Neural cell (in vitro differentiated cells): ENCODE measurements at regions not wholly inside any gene's neighbourhood (a gene's known extent, or its start where the extent isn't known, plus 50 kb on each side); places are given as distances from the start of the nearest gene placed in this dataset.

Experiments
- H2AFZ ChIP-seq: fragments of 200-600, 300-800 bp; sonication (generic), shearing (Covaris generic); 2 replicates; pipeline ENCODE4 v1.6.0; 2014; ENCODE audit warnings: low read depth, mild to moderate bottlenecking, antibody characterized with exemption, low read length, moderate library complexity
- H3F3A ChIP-seq: fragments of 200-600 bp; shearing (Covaris generic); 2 replicates; pipeline ENCODE4 v1.6.1; 2016; ENCODE audit warnings: mild to moderate bottlenecking, moderate library complexity, mixed read lengths, antibody characterized with exemption, low read length; ENCODE audit not compliant: insufficient read depth, poor library complexity, severe bottlenecking
- H3K27ac ChIP-seq: fragments of 200-600, 300-800 bp; sonication (generic), shearing (Covaris generic); 2 replicates; pipeline ENCODE4 v1.5.1; 2014; ENCODE audit warnings: mild to moderate bottlenecking, low read length, moderate library complexity
- H3K27me3 ChIP-seq: fragments of 300-800, 200-600 bp; sonication (generic), shearing (Covaris generic); 2 replicates; pipeline ENCODE4 v1.6.0; 2014; ENCODE audit warnings: mild to moderate bottlenecking, low read depth, low read length, moderate library complexity; ENCODE audit not compliant: insufficient read depth
- H3K36me3 ChIP-seq: fragments of 300-800, 200-600 bp; sonication (generic), shearing (Covaris generic); 2 replicates; pipeline ENCODE4 v1.5.1; 2014; ENCODE audit warnings: mild to moderate bottlenecking, antibody characterized with exemption, low read length, moderate library complexity; ENCODE audit not compliant: insufficient read depth
- H3K4me2 ChIP-seq: fragments of 300-800, 200-600 bp; sonication (generic), shearing (Covaris generic); 2 replicates; pipeline ENCODE4 v1.6.0; 2014; ENCODE audit warnings: mild to moderate bottlenecking, low read length
- H3K4me3 ChIP-seq: fragments of 300-800, 200-600 bp; sonication (generic), shearing (Covaris generic); 2 replicates; pipeline ENCODE4 v1.5.1; 2014; ENCODE audit warnings: mild to moderate bottlenecking, low read length, moderate library complexity
- H3K79me2 ChIP-seq: fragments of 200-600 bp; shearing (Covaris generic); replicated peaks from 2 replicates; pipeline ENCODE4 v1.6.0; 2014; ENCODE audit warnings: mild to moderate bottlenecking, low read length, moderate library complexity; ENCODE audit not compliant: insufficient read depth
- H3K9ac ChIP-seq: fragments of 300-800, 200-600 bp; sonication (generic), shearing (Covaris generic); 2 replicates; pipeline ENCODE4 v1.6.1; 2016; ENCODE audit warnings: mild to moderate bottlenecking, low read length, mixed read lengths
- H3K9me2 ChIP-seq: fragments of 200-600 bp; shearing (Covaris generic); 2 replicates; pipeline ENCODE4 v1.6.1; 2016; ENCODE audit warnings: mild to moderate bottlenecking, low read length, mixed read lengths; ENCODE audit not compliant: insufficient read depth
- H3K9me3 ChIP-seq: fragments of 200-600, 300-800 bp; sonication (generic), shearing (Covaris generic); 2 replicates; pipeline ENCODE4 v1.6.1; 2016; ENCODE audit warnings: mild to moderate bottlenecking, mixed run types, low read length, moderate library complexity, mixed read lengths
- H4K20me1 ChIP-seq: fragments of 200-600 bp; shearing (Covaris generic); 2 replicates; pipeline ENCODE4 v1.6.1; 2016; ENCODE audit warnings: mild to moderate bottlenecking, mixed run types; ENCODE audit not compliant: insufficient read depth
- CTCF ChIP-seq: fragments of 450-650 bp; IDR thresholded peaks from 2 replicates; pipeline ENCODE4 v1.5.1; 2014; ENCODE audit warnings: antibody characterized with exemption, mild to moderate bottlenecking, moderate library complexity; ENCODE audit not compliant: poor library complexity, severe bottlenecking
- EP300 ChIP-seq: fragments of 450-650 bp; conservative IDR thresholded peaks from 2 replicates; pipeline ENCODE4 v1.6.1; 2014; ENCODE audit warnings: antibody characterized with exemption, mild to moderate bottlenecking, moderate library complexity; ENCODE audit not compliant: poor library complexity, severe bottlenecking
- EZH2 ChIP-seq: fragments of 200-600, 300-800 bp; shearing (Covaris generic), sonication (generic); IDR thresholded peaks from 2 replicates; pipeline ENCODE4 v1.6.1; 2014; ENCODE audit warnings: antibody characterized with exemption, low read length, borderline replicate concordance, mild to moderate bottlenecking; ENCODE audit not compliant: insufficient read depth, poor library complexity, severe bottlenecking
- MXI1 ChIP-seq: fragments of 450-650 bp; conservative IDR thresholded peaks from 2 replicates; pipeline ENCODE4 v1.6.1; 2014; ENCODE audit warnings: antibody characterized with exemption, mild to moderate bottlenecking; ENCODE audit not compliant: poor library complexity, severe bottlenecking
- POLR2AphosphoS5 ChIP-seq: IDR thresholded peaks from 2 replicates; pipeline ENCODE4 v1.6.1; 2012
- RAD21 ChIP-seq: fragments of 450-650 bp; conservative IDR thresholded peaks from 2 replicates; pipeline ENCODE4 v1.6.1; 2014; ENCODE audit warnings: antibody characterized with exemption, mild to moderate bottlenecking, moderate library complexity
- SMC3 ChIP-seq: fragments of 450-650 bp; conservative IDR thresholded peaks from 2 replicates; pipeline ENCODE4 v1.6.1; 2014; ENCODE audit warnings: antibody characterized with exemption, mild to moderate bottlenecking, moderate library complexity; ENCODE audit not compliant: poor library complexity
- TAF1 ChIP-seq: IDR thresholded peaks from 2 replicates; pipeline ENCODE4 v1.6.1; 2012; ENCODE audit warnings: low read depth
- TF ChIP-seq, protein P1 (sequence below): IDR thresholded peaks from 2 replicates; pipeline ENCODE4 v1.6.1; 2012; ENCODE audit warnings: borderline replicate concordance

DNA sequence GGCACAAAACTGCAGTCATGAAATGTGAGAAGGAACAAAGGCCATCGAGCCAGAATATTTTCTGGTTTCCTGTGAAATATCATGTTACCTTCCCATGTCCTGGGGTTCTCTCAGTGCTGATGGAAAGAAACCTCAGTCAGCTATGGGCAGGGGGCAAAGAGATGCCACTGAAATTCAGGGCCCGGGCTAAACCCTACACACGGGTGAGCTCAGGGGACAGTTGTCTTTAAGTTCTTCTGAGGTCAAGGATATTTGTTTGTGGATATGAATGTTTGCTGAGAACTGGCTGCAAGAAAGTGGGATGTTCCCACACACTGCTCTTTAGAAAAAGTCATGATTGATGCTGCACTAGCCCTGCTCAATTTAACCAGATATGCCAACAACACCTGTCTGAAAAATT is 187.2 kb downstream of the MEX3B start:
- Histone ChIP-seq H3K36me3 (no peaks in the 10 kb centered on the region), H3K27me3 (no peaks in the 10 kb centered on the region), H3K9me2 (no peaks in the 10 kb centered on the region), H3K4me3 (no peak overlapping the region), H3K9ac (no peak overlapping the region), H4K20me1 (no peaks in the 10 kb centered on the region), H2AFZ (no peak overlapping the region), H3K4me2 (no peak overlapping the region), H3K79me2 (no peaks in the 10 kb centered on the region), H3F3A (no peaks in the 10 kb centered on the region), H3K27ac (no peak overlapping the region), H3K9me3 (no peaks in the 10 kb centered on the region)
- no peak for TF ChIP-seq MXI1
- TF ChIP-seq, protein P1, sequence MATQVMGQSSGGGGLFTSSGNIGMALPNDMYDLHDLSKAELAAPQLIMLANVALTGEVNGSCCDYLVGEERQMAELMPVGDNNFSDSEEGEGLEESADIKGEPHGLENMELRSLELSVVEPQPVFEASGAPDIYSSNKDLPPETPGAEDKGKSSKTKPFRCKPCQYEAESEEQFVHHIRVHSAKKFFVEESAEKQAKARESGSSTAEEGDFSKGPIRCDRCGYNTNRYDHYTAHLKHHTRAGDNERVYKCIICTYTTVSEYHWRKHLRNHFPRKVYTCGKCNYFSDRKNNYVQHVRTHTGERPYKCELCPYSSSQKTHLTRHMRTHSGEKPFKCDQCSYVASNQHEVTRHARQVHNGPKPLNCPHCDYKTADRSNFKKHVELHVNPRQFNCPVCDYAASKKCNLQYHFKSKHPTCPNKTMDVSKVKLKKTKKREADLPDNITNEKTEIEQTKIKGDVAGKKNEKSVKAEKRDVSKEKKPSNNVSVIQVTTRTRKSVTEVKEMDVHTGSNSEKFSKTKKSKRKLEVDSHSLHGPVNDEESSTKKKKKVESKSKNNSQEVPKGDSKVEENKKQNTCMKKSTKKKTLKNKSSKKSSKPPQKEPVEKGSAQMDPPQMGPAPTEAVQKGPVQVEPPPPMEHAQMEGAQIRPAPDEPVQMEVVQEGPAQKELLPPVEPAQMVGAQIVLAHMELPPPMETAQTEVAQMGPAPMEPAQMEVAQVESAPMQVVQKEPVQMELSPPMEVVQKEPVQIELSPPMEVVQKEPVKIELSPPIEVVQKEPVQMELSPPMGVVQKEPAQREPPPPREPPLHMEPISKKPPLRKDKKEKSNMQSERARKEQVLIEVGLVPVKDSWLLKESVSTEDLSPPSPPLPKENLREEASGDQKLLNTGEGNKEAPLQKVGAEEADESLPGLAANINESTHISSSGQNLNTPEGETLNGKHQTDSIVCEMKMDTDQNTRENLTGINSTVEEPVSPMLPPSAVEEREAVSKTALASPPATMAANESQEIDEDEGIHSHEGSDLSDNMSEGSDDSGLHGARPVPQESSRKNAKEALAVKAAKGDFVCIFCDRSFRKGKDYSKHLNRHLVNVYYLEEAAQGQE, result no peak
- no peak for TF ChIP-seq RAD21
- TF ChIP-seq POLR2AphosphoS5, result no peak
- no peak for TF ChIP-seq CTCF
- TF ChIP-seq EZH2, result no peak
- no peak for TF ChIP-seq TAF1
- TF ChIP-seq SMC3, result no peak
- no peak for TF ChIP-seq EP300

- Histone ChIP-seq H3K27me3 (no peaks in the 10 kb centered on the region), H3F3A (no peaks in the 10 kb centered on the region), H3K9ac (no peak overlapping the region), H3K9me3 (no peaks in the 10 kb centered on the region), H3K4me3 (no peak overlapping the region), H4K20me1 (no peaks in the 10 kb centered on the region), H3K79me2 (no peaks in the 10 kb centered on the region), H3K4me2 (no peak overlapping the region), H2AFZ (no peak overlapping the region), H3K9me2 (no peaks in the 10 kb centered on the region), H3K27ac (no peak overlapping the region), H3K36me3 (no peaks in the 10 kb centered on the region)
- TF ChIP-seq RAD21, result no peak
- no peak for TF ChIP-seq POLR2AphosphoS5
- TF ChIP-seq CTCF, result no peak
- TF ChIP-seq MXI1, result no peak
- TF ChIP-seq, protein P1, result no peak
- TF ChIP-seq TAF1, result no peak
- no peak for TF ChIP-seq SMC3
These were observed 187.7 kb downstream of the MEX3B start for GRCh38 chr15:81858136-81858535.
